SH-SY5Y (cell line): ENCODE measurements at regions not wholly inside any gene's neighbourhood (a gene's known extent, or its start where the extent isn't known, plus 50 kb on each side); places are given as distances from the start of the nearest gene placed in this dataset.

Source experiments
- GATA2 ChIP-seq: IDR thresholded peaks from 2 replicates; pipeline ENCODE4 v1.6.1; 2011; ENCODE audit warnings: mild to moderate bottlenecking, low read depth, low read length
- GATA3 ChIP-seq: IDR thresholded peaks from 2 replicates; pipeline ENCODE4 v1.6.1; 2011; ENCODE audit warnings: low read depth, mild to moderate bottlenecking, low read length, moderate library complexity

DNA sequence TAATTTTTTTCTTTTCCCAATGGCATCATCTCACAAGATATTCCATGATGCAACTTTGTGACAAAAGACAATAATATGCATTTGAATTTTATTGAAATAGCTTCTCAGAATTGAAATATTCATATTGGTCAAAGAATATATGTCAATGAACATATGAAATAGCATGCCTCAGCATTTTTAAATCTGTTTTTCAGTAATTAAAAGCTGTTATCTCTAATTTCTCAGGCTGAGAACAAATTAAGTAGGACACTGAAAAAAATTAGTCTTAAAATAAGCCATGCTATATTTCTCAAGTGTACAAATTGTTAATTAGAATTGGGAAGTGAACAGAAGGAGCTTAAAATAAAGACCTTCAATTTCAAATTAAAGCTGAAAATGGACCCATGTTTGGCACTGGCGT lies 570.1 kb downstream of the MFSD1 start:
- TF ChIP-seq GATA2 (no peak), GATA3 (no peak)
